ENCODE measurements at regions not wholly inside any gene's neighbourhood (a gene's known extent, or its start where the extent isn't known, plus 50 kb on each side); places are given as distances from the start of the nearest gene placed in this dataset.

GRCh38 chr4:57333684-57334083 lies 223.5 kb upstream of the IGFBP7 start (continued):
- TF ChIP-seq BCL11A (IDR thresholded peaks at IDR 0.05; ENCODE audit: low read depth, low read length), result no peak
- no peak for TF ChIP-seq RAD51 (IDR thresholded peaks at IDR 0.05)
- TF ChIP-seq POLR2AphosphoS2 (IDR thresholded peaks at IDR 0.05; ENCODE audit: low read depth, low read length), result no peak
- TF ChIP-seq, protein P1, sequence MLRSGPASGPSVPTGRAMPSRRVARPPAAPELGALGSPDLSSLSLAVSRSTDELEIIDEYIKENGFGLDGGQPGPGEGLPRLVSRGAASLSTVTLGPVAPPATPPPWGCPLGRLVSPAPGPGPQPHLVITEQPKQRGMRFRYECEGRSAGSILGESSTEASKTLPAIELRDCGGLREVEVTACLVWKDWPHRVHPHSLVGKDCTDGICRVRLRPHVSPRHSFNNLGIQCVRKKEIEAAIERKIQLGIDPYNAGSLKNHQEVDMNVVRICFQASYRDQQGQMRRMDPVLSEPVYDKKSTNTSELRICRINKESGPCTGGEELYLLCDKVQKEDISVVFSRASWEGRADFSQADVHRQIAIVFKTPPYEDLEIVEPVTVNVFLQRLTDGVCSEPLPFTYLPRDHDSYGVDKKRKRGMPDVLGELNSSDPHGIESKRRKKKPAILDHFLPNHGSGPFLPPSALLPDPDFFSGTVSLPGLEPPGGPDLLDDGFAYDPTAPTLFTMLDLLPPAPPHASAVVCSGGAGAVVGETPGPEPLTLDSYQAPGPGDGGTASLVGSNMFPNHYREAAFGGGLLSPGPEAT (IDR thresholded peaks at IDR 0.05; ENCODE audit: low read depth), result no peak
- TF ChIP-seq, protein P2, sequence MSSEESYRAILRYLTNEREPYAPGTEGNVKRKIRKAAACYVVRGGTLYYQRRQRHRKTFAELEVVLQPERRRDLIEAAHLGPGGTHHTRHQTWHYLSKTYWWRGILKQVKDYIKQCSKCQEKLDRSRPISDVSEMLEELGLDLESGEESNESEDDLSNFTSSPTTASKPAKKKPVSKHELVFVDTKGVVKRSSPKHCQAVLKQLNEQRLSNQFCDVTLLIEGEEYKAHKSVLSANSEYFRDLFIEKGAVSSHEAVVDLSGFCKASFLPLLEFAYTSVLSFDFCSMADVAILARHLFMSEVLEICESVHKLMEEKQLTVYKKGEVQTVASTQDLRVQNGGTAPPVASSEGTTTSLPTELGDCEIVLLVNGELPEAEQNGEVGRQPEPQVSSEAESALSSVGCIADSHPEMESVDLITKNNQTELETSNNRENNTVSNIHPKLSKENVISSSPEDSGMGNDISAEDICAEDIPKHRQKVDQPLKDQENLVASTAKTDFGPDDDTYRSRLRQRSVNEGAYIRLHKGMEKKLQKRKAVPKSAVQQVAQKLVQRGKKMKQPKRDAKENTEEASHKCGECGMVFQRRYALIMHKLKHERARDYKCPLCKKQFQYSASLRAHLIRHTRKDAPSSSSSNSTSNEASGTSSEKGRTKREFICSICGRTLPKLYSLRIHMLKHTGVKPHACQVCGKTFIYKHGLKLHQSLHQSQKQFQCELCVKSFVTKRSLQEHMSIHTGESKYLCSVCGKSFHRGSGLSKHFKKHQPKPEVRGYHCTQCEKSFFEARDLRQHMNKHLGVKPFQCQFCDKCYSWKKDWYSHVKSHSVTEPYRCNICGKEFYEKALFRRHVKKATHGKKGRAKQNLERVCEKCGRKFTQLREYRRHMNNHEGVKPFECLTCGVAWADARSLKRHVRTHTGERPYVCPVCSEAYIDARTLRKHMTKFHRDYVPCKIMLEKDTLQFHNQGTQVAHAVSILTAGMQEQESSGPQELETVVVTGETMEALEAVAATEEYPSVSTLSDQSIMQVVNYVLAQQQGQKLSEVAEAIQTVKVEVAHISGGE (CRISPR knock-in tag; IDR thresholded peaks at IDR 0.05), result no peak
- TF ChIP-seq, protein P3, sequence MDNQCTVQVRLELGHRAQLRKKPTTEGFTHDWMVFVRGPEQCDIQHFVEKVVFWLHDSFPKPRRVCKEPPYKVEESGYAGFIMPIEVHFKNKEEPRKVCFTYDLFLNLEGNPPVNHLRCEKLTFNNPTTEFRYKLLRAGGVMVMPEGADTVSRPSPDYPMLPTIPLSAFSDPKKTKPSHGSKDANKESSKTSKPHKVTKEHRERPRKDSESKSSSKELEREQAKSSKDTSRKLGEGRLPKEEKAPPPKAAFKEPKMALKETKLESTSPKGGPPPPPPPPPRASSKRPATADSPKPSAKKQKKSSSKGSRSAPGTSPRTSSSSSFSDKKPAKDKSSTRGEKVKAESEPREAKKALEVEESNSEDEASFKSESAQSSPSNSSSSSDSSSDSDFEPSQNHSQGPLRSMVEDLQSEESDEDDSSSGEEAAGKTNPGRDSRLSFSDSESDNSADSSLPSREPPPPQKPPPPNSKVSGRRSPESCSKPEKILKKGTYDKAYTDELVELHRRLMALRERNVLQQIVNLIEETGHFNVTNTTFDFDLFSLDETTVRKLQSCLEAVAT (IDR thresholded peaks at IDR 0.05), result no peak

GRCh38 chr4:57331959-57332358 lies 221.8 kb upstream of the IGFBP7 start:
- TF ChIP-seq CBX3 (IDR thresholded peaks at IDR 0.05; ENCODE audit: borderline replicate concordance, low read depth) (no peak), USF1 (IDR thresholded peaks at IDR 0.05; ENCODE audit: borderline replicate concordance, extremely low read length, insufficient read depth, low read depth, low read length) (no peak)
- TF ChIP-seq, protein P4, sequence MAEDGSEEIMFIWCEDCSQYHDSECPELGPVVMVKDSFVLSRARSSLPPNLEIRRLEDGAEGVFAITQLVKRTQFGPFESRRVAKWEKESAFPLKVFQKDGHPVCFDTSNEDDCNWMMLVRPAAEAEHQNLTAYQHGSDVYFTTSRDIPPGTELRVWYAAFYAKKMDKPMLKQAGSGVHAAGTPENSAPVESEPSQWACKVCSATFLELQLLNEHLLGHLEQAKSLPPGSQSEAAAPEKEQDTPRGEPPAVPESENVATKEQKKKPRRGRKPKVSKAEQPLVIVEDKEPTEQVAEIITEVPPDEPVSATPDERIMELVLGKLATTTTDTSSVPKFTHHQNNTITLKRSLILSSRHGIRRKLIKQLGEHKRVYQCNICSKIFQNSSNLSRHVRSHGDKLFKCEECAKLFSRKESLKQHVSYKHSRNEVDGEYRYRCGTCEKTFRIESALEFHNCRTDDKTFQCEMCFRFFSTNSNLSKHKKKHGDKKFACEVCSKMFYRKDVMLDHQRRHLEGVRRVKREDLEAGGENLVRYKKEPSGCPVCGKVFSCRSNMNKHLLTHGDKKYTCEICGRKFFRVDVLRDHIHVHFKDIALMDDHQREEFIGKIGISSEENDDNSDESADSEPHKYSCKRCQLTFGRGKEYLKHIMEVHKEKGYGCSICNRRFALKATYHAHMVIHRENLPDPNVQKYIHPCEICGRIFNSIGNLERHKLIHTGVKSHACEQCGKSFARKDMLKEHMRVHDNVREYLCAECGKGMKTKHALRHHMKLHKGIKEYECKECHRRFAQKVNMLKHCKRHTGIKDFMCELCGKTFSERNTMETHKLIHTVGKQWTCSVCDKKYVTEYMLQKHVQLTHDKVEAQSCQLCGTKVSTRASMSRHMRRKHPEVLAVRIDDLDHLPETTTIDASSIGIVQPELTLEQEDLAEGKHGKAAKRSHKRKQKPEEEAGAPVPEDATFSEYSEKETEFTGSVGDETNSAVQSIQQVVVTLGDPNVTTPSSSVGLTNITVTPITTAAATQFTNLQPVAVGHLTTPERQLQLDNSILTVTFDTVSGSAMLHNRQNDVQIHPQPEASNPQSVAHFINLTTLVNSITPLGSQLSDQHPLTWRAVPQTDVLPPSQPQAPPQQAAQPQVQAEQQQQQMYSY (CRISPR knock-in tag; IDR thresholded peaks at IDR 0.05), result no peak
- TF ChIP-seq, protein P5, sequence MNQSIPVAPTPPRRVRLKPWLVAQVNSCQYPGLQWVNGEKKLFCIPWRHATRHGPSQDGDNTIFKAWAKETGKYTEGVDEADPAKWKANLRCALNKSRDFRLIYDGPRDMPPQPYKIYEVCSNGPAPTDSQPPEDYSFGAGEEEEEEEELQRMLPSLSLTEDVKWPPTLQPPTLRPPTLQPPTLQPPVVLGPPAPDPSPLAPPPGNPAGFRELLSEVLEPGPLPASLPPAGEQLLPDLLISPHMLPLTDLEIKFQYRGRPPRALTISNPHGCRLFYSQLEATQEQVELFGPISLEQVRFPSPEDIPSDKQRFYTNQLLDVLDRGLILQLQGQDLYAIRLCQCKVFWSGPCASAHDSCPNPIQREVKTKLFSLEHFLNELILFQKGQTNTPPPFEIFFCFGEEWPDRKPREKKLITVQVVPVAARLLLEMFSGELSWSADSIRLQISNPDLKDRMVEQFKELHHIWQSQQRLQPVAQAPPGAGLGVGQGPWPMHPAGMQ (IDR thresholded peaks at IDR 0.05; ENCODE audit: borderline replicate concordance), result no peak
- in situ Hi-C loops (cut with MboI), result no loop called here

More at GRCh38 chr4:57331959-57332358, 221.8 kb upstream of the IGFBP7 start:
- Histone ChIP-seq H3K27me3 (replicated peaks in 1 of 2; ENCODE audit: control insufficient read depth in 2 of 2, insufficient read depth in 2 of 2, low read length in 1 of 2) (no peaks in the 10 kb centered on the region), H3K27ac (ENCODE audit: control insufficient read depth, insufficient read depth) (no peak overlapping the region), H3K4me2 (ENCODE audit: control insufficient read depth, insufficient read depth) (no peak overlapping the region), H3K4me3 (no peak overlapping the region), H3K4me1 (ENCODE audit: control insufficient read depth, insufficient read depth, low read length) (no peaks in the 10 kb centered on the region), H3K9ac (ENCODE audit: control insufficient read depth, insufficient read depth, low read length) (no peak overlapping the region), H3K79me2 (ENCODE audit: control insufficient read depth, insufficient read depth, low read length) (no peaks in the 10 kb centered on the region), H3K9me3 (replicated peaks; ENCODE audit: control insufficient read depth, insufficient read depth, low read length) (no peaks in the 10 kb centered on the region), H2AFZ (ENCODE audit: control insufficient read depth, low read depth, low read length) (no peak overlapping the region), H3K36me3 (ENCODE audit: control insufficient read depth in 2 of 2, insufficient read depth in 2 of 2, low read length in 1 of 2) (no peaks in the 10 kb centered on the region; a peak in 1 of 4 replicates), H4K20me1 (ENCODE audit: control insufficient read depth, insufficient read depth) (no peaks in the 10 kb centered on the region)
- RAD21 ChIA-PET (ENCODE audit: unreplicated experiment), result no interaction called here
- ATAC-seq, result no peak
- SMC1A ChIA-PET (ENCODE audit: uncharacterized antibody, unreplicated experiment), result no interaction called here
- POLR2A ChIA-PET, result no interaction called here
- CTCF ChIA-PET, result no interaction called here
- no TSS peak for BruUV-seq (replicated peaks)
- intact Hi-C loops (cut with micrococcal nuclease; ENCODE audit: unreplicated experiment), result no loop called here
- no peak for DNase-seq (ENCODE audit: low read depth, low spot score)
- FAIRE-seq, result no peak

Measured in GM12878 (cell line).